Activated gamma-delta T cell treated with anti-CD3 and anti-CD28 coated beads, Interleukin-2, amount 50 U/mL, for 16 hours (primary cell): ENCODE measurements at regions not wholly inside any gene's neighbourhood (a gene's known extent, or its start where the extent isn't known, plus 50 kb on each side); places are given as distances from the start of the nearest gene placed in this dataset.

Source experiments
- DNase-seq: peaks from one replicate; pipeline ENCODE4 v3.0.0-alpha.2; 2020; ENCODE audit warnings: low read depth

GRCh38 chr2:118738524-118739308, 108.7 kb downstream of the EN1 start:
- no peak for DNase-seq

GRCh38 chr2:118738106-118738505, 109.3 kb downstream of the EN1 start:
- no peak for DNase-seq

DNA sequence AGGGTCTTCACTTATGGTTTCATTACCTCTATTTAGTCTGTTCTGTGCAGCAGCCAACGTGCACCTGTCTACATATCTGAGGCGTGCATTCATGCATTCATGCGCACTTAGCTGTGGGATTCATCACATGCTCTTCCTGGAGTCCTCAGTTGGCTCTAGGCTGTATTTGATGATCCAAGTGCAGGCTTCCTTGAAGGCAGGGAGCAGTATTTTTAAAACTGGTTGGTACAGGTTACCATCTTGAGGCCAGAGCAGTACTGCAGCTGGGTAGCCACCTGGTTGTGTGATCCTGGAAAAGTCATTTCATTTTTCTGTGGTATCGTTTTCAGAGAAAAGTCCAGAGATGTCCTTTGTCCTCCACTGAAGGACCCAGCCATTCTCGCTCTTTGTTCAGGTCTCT, 109.8 kb downstream of the EN1 start:
- no peak for DNase-seq

GRCh38 chr2:118732432-118732831, 115.0 kb downstream of the EN1 start:
- DNase-seq, result no peak

GRCh38 chr2:118731413-118731812, 116.0 kb downstream of the EN1 start:
- DNase-seq, result no peak

DNA sequence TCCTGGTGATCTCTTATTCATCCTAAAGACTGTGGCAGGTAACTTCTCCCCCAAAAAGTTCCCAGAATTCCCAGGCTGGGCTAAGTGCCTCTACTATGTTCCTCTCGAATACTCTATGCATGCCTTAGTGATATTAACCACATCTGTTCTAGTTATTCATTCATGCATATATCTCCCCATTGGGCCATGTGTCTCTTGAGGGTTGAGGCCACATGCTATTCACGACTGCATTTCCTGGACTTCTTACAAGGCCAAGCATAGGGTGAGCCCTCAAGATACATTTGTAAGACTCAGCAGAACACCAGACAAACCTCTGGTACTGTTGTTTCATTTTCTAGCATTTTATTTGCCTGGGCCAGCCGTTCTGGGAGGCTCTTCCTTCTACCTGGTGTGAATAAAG, 117.0 kb downstream of the EN1 start:
- no peak for DNase-seq

- DNase-seq, result no peak
Observed at GRCh38 chr2:118729760-118730159, 117.7 kb downstream of the EN1 start.

- DNase-seq, result no peak
Observed at GRCh38 chr2:118728984-118729383, 118.5 kb downstream of the EN1 start.

DNA sequence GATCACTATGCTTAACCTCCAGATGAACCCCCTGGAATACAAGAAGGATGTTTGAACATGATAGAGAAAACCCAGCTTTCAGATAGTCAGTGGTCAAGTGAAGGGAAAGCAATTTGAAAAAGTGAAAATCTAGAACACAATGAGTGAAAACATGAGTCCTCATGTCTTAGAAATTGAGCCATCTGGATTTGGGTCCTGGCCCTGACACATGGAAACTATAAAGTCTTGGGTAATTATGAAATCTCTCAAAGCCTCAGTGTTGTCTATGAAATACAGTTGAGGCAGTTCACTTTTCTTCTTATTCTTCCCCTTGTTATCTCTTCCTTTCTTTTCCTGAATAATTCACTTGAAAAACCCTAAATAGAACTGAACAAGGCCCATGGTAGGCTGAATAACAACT, 120.6 kb downstream of the EN1 start:
- DNase-seq, result no peak

GRCh38 chr2:118723394-118723793, 124.1 kb downstream of the EN1 start:
- DNase-seq, result no peak

- no peak for DNase-seq
Observed at GRCh38 chr2:118722976-118723375, 124.5 kb downstream of the EN1 start.

GRCh38 chr2:118721817-118722551, 125.5 kb downstream of the EN1 start:
- DNase-seq, result no peak

DNA sequence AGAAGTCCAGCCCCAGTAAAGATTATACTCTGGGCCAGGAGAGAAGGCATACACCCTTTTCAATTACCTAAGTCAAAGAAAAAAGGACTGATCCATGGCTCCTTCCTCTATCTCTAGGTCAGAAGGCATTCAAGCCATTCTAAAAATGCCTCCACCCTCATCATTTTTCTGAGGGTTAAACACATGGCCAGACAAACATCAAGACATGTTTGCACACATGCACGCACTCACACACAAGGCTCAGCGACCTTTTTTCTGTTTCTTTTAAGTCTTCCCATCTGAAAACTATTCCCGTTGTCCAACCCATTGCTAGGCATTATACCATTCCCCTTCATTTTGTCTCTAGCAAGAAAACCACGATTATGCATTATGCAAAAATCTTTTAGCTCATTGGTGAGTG, 126.6 kb downstream of the EN1 start:
- DNase-seq, result no peak

GRCh38 chr2:118718921-118719320, 128.5 kb downstream of the EN1 start:
- no peak for DNase-seq

- DNase-seq, result no peak
Observed at GRCh38 chr2:118716102-118716501, 131.3 kb downstream of the EN1 start.

GRCh38 chr2:118714118-118714517, 133.3 kb downstream of the EN1 start:
- no peak for DNase-seq

- DNase-seq, result no peak
Observed at GRCh38 chr2:118711603-118712002, 135.8 kb downstream of the EN1 start.

DNA sequence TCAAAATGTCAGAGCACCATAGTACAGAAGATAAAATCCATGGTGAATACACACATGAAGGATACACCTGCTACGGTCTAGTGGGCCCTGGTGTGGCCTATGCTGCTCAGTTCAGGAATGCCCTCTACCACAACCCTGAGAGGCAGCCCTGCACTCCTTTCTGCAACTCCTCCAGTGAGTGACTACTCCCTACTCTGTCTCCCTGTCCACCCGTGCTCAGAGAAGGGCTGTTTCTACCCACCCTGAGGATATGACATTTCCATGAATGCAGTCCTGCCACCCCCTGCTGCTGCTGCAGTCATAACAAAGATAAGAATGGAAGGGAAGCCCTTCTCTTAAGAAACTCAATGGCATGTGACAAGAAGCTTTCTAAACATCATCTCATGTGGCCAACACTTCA, 137.0 kb downstream of the EN1 start:
- DNase-seq, result no peak

DNA sequence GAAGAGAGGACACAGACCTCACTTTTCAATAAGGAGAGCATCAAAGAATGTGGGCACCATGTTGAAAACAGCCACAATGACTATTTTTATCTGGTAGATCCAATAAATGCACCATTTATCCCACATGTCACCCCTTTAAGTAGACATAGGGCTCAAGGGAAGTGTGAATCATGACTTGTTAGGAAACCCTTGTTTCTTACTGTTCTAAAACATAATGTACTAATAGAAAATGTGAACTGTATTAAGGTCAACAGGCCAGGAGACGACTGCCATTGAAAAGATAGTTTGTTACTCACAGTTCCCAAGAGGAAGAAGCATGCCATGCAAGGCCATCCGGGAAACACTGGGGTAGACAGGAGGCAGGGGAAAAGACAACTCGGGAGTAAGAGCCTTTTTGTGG, 137.7 kb downstream of the EN1 start:
- no peak for DNase-seq

GRCh38 chr2:118706844-118707243, 140.6 kb downstream of the EN1 start:
- DNase-seq, result no peak

GRCh38 chr2:118706371-118706770, 141.1 kb downstream of the EN1 start:
- DNase-seq, result no peak

DNA sequence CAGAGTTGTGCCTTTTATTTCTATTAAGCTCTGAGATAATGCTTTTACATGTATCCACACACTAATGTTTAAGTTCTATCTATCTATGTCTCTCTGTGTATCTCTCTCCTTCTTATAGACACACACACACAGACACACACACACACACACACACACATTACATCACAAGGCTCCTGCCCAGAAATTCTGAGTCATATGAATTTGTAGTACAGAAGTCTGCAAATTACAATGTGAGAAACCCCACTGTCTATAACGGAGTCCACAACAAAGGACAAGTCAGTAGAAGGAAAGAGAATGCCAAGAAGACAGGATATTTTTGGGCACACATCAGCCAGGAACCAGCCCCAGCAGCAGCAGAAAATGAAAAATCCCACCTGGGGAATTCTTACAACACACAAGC, 142.4 kb downstream of the EN1 start:
- no peak for DNase-seq

GRCh38 chr2:118699447-118700175, 147.8 kb downstream of the EN1 start:
- DNase-seq, result no peak
